HepG2 (cell line): ENCODE measurements at regions not wholly inside any gene's neighbourhood (a gene's known extent, or its start where the extent isn't known, plus 50 kb on each side); places are given as distances from the start of the nearest gene placed in this dataset.

ENCODE experiments used
- ATAC-seq: fragments of 200-7000 bp; cut with Tn5 transposase; 3 replicates; pipeline ENCODE4 v1.9.1; 2020; ENCODE audit warnings: mild to moderate bottlenecking, moderate library complexity
- BruUV-seq: library from RNA; stranded (reverse); fragments of 400-500 nt; replicated peaks from 2 replicates; lab custom pipeline; 2021; lab: Mats Ljungman, UMichigan
- CTCF ChIA-PET: fragments of 300-600 bp; formaldehyde crosslinking; extraction: SDS; loops from one replicate; lab custom pipeline; 2021; ENCODE audit warnings: low total read pairs, inconsistent platforms, low intra/inter-chr PET ratio; lab: Yijun Ruan, JAX
- POLR2A ChIA-PET: fragments of 350-600 bp; sonication (Branson Sonifier 250); formaldehyde crosslinking; loops from one replicate; lab custom pipeline; 2020; ENCODE audit warnings: antibody characterized with exemption, inconsistent platforms; lab: Yijun Ruan, JAX
- DNase-seq: peaks from one replicate; pipeline ENCODE4 v3.0.0-alpha.2; 2015; ENCODE audit warnings: low spot score
- FAIRE-seq: peaks from 3 replicates; lab custom pipeline; 2011; peaks lifted over from hg19 to GRCh38; lab: Jason Lieb, UNC
- H2AFZ ChIP-seq: one replicate; pipeline ENCODE4 v1.6.1; 2011; ENCODE audit warnings: low read length, inconsistent platforms
- H3K27ac ChIP-seq: fragments of 300-600 bp; 3 replicates; pipeline ENCODE4 v1.8.0; 2011; ENCODE audit warnings: mixed run types, mild to moderate bottlenecking, mixed read lengths, low read length, inconsistent platforms; ENCODE audit not compliant: insufficient read depth; ENCODE audit errors: extremely low read length
- H3K27me3 ChIP-seq, 2 experiments: fragments of 200-600 bp in 1 of 2; 2 replicates in 1 of 2; 3 replicates in 1 of 2; pipeline versions ENCODE4 v1.6.0 to v1.8.0; 2011; ENCODE audit warnings: low read length in 2 of 2, mild to moderate bottlenecking in 2 of 2, moderate library complexity in 2 of 2, inconsistent platforms in 1 of 2; ENCODE audit not compliant: insufficient read depth in 2 of 2, control insufficient read depth in 1 of 2
- H3K36me3 ChIP-seq, 2 experiments: fragments of 200-600 bp in 1 of 2; replicated peaks in 1 of 2; 2 replicates in 1 of 2; 3 replicates in 1 of 2; pipeline versions ENCODE4 v1.5.1 to v1.8.0; 2011; ENCODE audit warnings: low read length in 2 of 2, inconsistent platforms in 1 of 2; ENCODE audit not compliant: insufficient read depth in 2 of 2, control insufficient read depth in 1 of 2
- H3K4me1 ChIP-seq: 2 replicates; pipeline ENCODE4 v1.5.1; 2012; ENCODE audit warnings: low read length, inconsistent platforms; ENCODE audit not compliant: insufficient read depth
- H3K4me2 ChIP-seq: 2 replicates; pipeline ENCODE4 v1.6.0; 2011; ENCODE audit warnings: low read depth, low read length, inconsistent platforms
- H3K4me3 ChIP-seq, 3 experiments: fragments of 200-600 bp in 1 of 3; sonication (generic), shearing (Covaris generic) in 1 of 3; replicated peaks in 1 of 3; 2 replicates each; pipeline ENCODE4 v1.5.1; 2011 to 2016; ENCODE audit warnings: low read length in 3 of 3, inconsistent platforms in 2 of 3, low read depth in 2 of 3, mild to moderate bottlenecking in 2 of 3, control low read depth in 1 of 3, mixed read lengths in 1 of 3; ENCODE audit not compliant: insufficient read depth in 1 of 3
- H3K79me2 ChIP-seq: one replicate; pipeline ENCODE4 v1.6.1; 2011; ENCODE audit warnings: low read length, inconsistent platforms; ENCODE audit not compliant: insufficient read depth
- H3K9ac ChIP-seq: 2 replicates; pipeline ENCODE4 v1.6.0; 2011; ENCODE audit warnings: mild to moderate bottlenecking, low read depth, low read length, inconsistent platforms; ENCODE audit not compliant: insufficient read depth
- H3K9me3 ChIP-seq: 2 replicates; pipeline ENCODE4 v1.5.1; 2012; ENCODE audit warnings: mild to moderate bottlenecking, low read length
- H4K20me1 ChIP-seq: 2 replicates; pipeline ENCODE4 v1.6.0; 2011; ENCODE audit warnings: inconsistent platforms, mild to moderate bottlenecking, low read length, moderate library complexity; ENCODE audit not compliant: insufficient read depth
- ESRRA ChIP-seq: sonication (generic); formaldehyde crosslinking; IDR thresholded peaks from 2 replicates; pipeline ENCODE4 v1.5.1; 2020; ENCODE audit warnings: mild to moderate bottlenecking, low read depth, missing genetic modification reagents
- HOXD1 ChIP-seq: sonication (generic); formaldehyde crosslinking; IDR thresholded peaks from 2 replicates; pipeline ENCODE4 v1.5.0; 2020; ENCODE audit warnings: missing genetic modification reagents
- LCORL ChIP-seq, 2 experiments: fragments of 450-650 bp in 1 of 2; sonication (generic) in 1 of 2; formaldehyde crosslinking in 1 of 2; IDR thresholded peaks; 2 replicates each; pipeline versions ENCODE4 v1.5.0 to v1.6.1; 2017 to 2020; ENCODE audit warnings: antibody characterized with exemption in 1 of 2, missing genetic modification reagents in 1 of 2
- MAX ChIP-seq: IDR thresholded peaks from 2 replicates; pipeline ENCODE4 v1.6.1; 2012; ENCODE audit warnings: inconsistent platforms
- SCMH1 ChIP-seq: sonication (generic); formaldehyde crosslinking; IDR thresholded peaks from 2 replicates; pipeline ENCODE4 v1.9.0; 2021; ENCODE audit warnings: missing genetic modification reagents, mild to moderate bottlenecking, borderline replicate concordance
- SP2 ChIP-seq: sonication (generic); formaldehyde crosslinking; IDR thresholded peaks from 2 replicates; pipeline ENCODE4 v1.5.1; 2020; ENCODE audit warnings: mild to moderate bottlenecking, missing genetic modification reagents
- SRSF4 ChIP-seq: fragments of 200-400 bp; formaldehyde crosslinking; IDR thresholded peaks from one replicate; pipeline ENCODE4 v1.6.1; 2018; ENCODE audit warnings: mild to moderate bottlenecking, low read depth, low read length, moderate library complexity; ENCODE audit not compliant: poor library complexity, severe bottlenecking
- TFE3 ChIP-seq: IDR thresholded peaks from 2 replicates; pipeline ENCODE4 v1.6.1; 2016
- TRIM24 ChIP-seq: sonication (generic); formaldehyde crosslinking; IDR thresholded peaks from 2 replicates; pipeline ENCODE4 v1.8.0; 2022; ENCODE audit warnings: mild to moderate bottlenecking, missing genetic modification reagents
- ZNF574 ChIP-seq: sonication (generic); formaldehyde crosslinking; IDR thresholded peaks from 2 replicates; pipeline ENCODE4 v1.4.0; 2020; ENCODE audit warnings: missing genetic modification reagents
- ZNF629 ChIP-seq: sonication (generic); formaldehyde crosslinking; conservative IDR thresholded peaks from 2 replicates; pipeline ENCODE4 v1.5.0; 2020; ENCODE audit warnings: missing genetic modification reagents
- WGBS: methylation state at CpG from one replicate; pipeline ENCODE4 v1.1.6; 2017; ENCODE audit warnings: low lambda C conversion rate; 5-methylcytosine and 5-hydroxymethylcytosine counted together
- in situ Hi-C: cut with HindIII; loops from 2 replicates; pipeline ENCODE4 v1.10.0; 2017; ENCODE audit warnings: low pct_unique_long_range_greater_than_20kb; ENCODE audit not compliant: extremely low pct_ligation_motif_present
- intact Hi-C: fragments of 100-400 bp; cut with micrococcal nuclease; formaldehyde crosslinking; loops from one replicate; pipeline ENCODE4 v1.10.0; 2022; ENCODE audit not compliant: unreplicated experiment

- Histone ChIP-seq H3K36me3 (no peaks in the 10 kb centered on the region), H3K9ac (no peak overlapping the region), H3K4me2 (no peak overlapping the region), H3K79me2 (no peaks in the 10 kb centered on the region), H2AFZ (no peak overlapping the region), H4K20me1 (no peaks in the 10 kb centered on the region), H3K9me3 (no peaks in the 10 kb centered on the region)
- intact Hi-C loops (no loop called here), in situ Hi-C loops (no loop called here)
- FAIRE-seq (no peak), ATAC-seq (no peak), DNase-seq (no peak)
- 12% methylated on average over 9 of the region's 9 CpGs for WGBS
- POLR2A ChIA-PET, result no interaction called here
- TF ChIP-seq TFE3 (CRISPR knock-in tag) (no peak), TRIM24 (CRISPR knock-in tag) (no peak), SP2 (CRISPR knock-in tag) (no peak), MAX (no peak), SCMH1 (CRISPR knock-in tag) (no peak), HOXD1 (CRISPR knock-in tag) (no peak), ESRRA (CRISPR knock-in tag) (no peak)
- TF ChIP-seq, all 625 proteins: peak for 0
- no peak overlapping the region for H3K27ac ChIP-seq
- no peak overlapping the region for H3K4me3 ChIP-seq
- CTCF ChIA-PET, result no interaction called here
- H3K27me3 ChIP-seq, result peaks cover 0 to 45% of the 10 kb centered on the region in 2 experiments; a peak in 2 of 5 replicates
- BruUV-seq, result no TSS peak
- H3K4me1 ChIP-seq, result no peaks in the 10 kb centered on the region
Observed at GRCh38 chr6:44603044-44603686, 215.7 kb downstream of the CDC5L start.

GRCh38 chr6:44606504-44606903 lies 219.0 kb downstream of the CDC5L start:
- no peak for ATAC-seq
- Histone ChIP-seq H3K36me3 (no peaks in the 10 kb centered on the region), H2AFZ (no peak overlapping the region), H3K4me3 (no peak overlapping the region), H3K9me3 (no peaks in the 10 kb centered on the region), H3K9ac (no peak overlapping the region), H3K27me3 (peaks cover 0 to 27% of the 10 kb centered on the region in 2 experiments; a peak in 2 of 5 replicates), H3K4me1 (no peaks in the 10 kb centered on the region), H3K79me2 (no peaks in the 10 kb centered on the region), H4K20me1 (no peaks in the 10 kb centered on the region), H3K27ac (no peak overlapping the region), H3K4me2 (no peak overlapping the region)
- BruUV-seq, result no TSS peak
- ChIA-PET CTCF (no interaction called here), POLR2A (no interaction called here)
- in situ Hi-C loops (no loop called here), intact Hi-C loops (no loop called here)
- DNase-seq, result no peak
- FAIRE-seq, result no peak
- 12% methylated on average over 8 of the region's 8 CpGs for WGBS
- TF ChIP-seq LCORL (IDR thresholded peaks at IDR 0.05), result 0 out of 2 replicates have a peak, but pooled peaks have one; percentile 50
- TF ChIP-seq LCORL (CRISPR knock-in tag; IDR thresholded peaks at IDR 0.05), result no peak
- TF ChIP-seq ZNF629 (CRISPR knock-in tag), result peak; percentile 64
- TF ChIP-seq ZNF574 (CRISPR knock-in tag), result no peak
- no peak for TF ChIP-seq SRSF4
